ENCODE measurements at regions not wholly inside any gene's neighbourhood (a gene's known extent, or its start where the extent isn't known, plus 50 kb on each side); places are given as distances from the start of the nearest gene placed in this dataset.
"Not testable (repeated sequence)": the region's sequence is repeated elsewhere in the genome, so short reads cannot be mapped to it uniquely, and the experiment has no call there.

DNA sequence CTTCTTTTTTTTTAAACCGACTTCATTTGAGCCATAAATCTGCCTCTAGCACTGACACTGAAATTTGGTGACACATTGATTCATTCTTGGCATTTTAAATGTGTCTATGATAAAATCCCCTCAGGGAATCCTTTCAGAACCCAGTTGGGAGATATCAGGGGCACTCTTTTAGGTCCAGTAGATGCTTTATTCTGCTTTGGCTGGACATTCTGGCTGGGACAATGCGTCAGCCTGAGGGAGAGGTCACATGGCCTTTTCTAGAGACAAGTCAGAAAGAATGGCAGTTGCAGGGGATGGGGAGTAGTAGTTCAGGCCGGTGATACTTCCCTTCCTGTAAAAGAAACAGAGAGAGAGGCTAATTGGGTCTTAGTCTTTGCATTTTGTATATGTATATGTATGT is 63.1 kb downstream of the TRIM43 start:
- not testable (repeated sequence) for TF ChIP-seq EZH2 (IDR thresholded peaks at IDR 0.05; ENCODE audit: low read length, missing control alignments); CTCF (conservative IDR thresholded peaks at IDR 0.05 in 1 of 2, IDR thresholded peaks at IDR 0.05 in 1 of 2; ENCODE audit: low read depth in 1 of 2, low read length in 2 of 2)
